SJSA1 (cell line): ENCODE measurements at regions not wholly inside any gene's neighbourhood (a gene's known extent, or its start where the extent isn't known, plus 50 kb on each side); places are given as distances from the start of the nearest gene placed in this dataset.
"Not testable (repeated sequence)": the region's sequence is repeated elsewhere in the genome, so short reads cannot be mapped to it uniquely, and the experiment has no call there.

ENCODE experiments used
- DNase-seq, 2 experiments: peaks; one replicate each; pipeline ENCODE4 v3.0.0-alpha.2; 2015 to 2020; ENCODE audit warnings: low spot score in 2 of 2, low read depth in 1 of 2
- H3K27ac ChIP-seq: fragments of 250-450 bp; sonication (Bioruptor Pico); 2 replicates; pipeline ENCODE4 v1.5.1; 2020; ENCODE audit warnings: mild to moderate bottlenecking, moderate library complexity
- H3K27me3 ChIP-seq: fragments of 250-450 bp; sonication (Bioruptor Pico); replicated peaks from 2 replicates; pipeline ENCODE4 v1.5.1; 2020; ENCODE audit warnings: mild to moderate bottlenecking, moderate library complexity
- H3K36me3 ChIP-seq: fragments of 250-450 bp; sonication (Bioruptor Pico); 2 replicates; pipeline ENCODE4 v1.5.1; 2020; ENCODE audit warnings: mild to moderate bottlenecking
- H3K4me1 ChIP-seq: fragments of 250-450 bp; sonication (Bioruptor Pico); replicated peaks from 2 replicates; pipeline ENCODE4 v1.6.1; 2021; ENCODE audit warnings: mild to moderate bottlenecking
- H3K4me3 ChIP-seq: fragments of 250-450 bp; sonication (Bioruptor Pico); 2 replicates; pipeline ENCODE4 v1.5.1; 2020; ENCODE audit warnings: mild to moderate bottlenecking
- H3K9me3 ChIP-seq: fragments of 250-450 bp; sonication (Bioruptor Pico); replicated peaks from 2 replicates; pipeline ENCODE4 v1.5.1; 2020; ENCODE audit warnings: mild to moderate bottlenecking

DNA sequence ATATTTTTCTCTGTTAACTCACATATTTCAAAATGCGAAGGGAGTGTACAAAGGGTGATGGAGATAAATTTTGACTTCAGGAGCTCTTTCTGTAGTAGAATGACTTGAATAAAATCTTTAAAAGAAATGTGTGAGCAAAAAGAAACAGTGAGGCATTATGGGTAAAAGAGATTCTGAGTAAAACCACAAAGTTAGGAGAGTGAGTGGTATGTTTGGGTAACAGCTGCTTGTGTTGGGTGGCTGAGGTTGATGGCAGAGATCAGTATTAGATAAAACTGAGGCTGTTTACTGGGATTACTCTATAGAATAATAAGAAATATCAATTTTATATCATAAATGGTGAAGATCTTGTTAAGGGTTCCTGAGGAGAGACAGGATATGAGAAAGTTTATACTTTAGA lies 434.2 kb upstream of the AMOT start:
- Histone ChIP-seq H3K27me3 (no peaks in the 10 kb centered on the region), H3K27ac (no peak overlapping the region), H3K9me3 (no peaks in the 10 kb centered on the region), H3K36me3 (no peaks in the 10 kb centered on the region), H3K4me1 (no peaks in the 10 kb centered on the region; the same call in 1 of the 2 replicates), H3K4me3 (no peak overlapping the region)
- DNase-seq = no peak

DNA sequence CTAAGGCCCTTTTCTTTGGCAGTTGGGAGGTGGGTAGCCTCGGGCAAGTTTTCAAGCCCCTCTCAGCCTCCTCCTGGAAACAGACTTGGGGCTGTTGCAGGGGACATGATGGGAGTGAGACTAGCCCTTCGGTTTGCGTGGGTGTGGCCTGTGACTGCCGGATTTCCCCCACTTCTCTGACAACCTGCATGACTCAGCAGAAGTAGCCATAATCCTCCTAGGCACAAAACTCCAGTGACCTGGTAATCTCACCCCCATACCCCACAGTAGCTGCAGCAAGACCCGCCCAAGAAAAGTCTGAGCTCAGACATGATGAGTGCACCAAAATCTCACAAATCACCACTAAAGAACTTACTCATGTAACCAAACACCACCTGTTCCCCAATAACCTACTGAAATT lies 433.7 kb upstream of the AMOT start:
- no peaks in the 10 kb centered on the region for H3K9me3 ChIP-seq
- no peak overlapping the region for H3K27ac ChIP-seq
- no peaks in the 10 kb centered on the region for H3K27me3 ChIP-seq
- DNase-seq = no peak
- no peak overlapping the region for H3K4me3 ChIP-seq
- H3K36me3 ChIP-seq = no peaks in the 10 kb centered on the region
- H3K4me1 ChIP-seq = no peaks in the 10 kb centered on the region; the same call in 1 of the 2 replicates

DNA sequence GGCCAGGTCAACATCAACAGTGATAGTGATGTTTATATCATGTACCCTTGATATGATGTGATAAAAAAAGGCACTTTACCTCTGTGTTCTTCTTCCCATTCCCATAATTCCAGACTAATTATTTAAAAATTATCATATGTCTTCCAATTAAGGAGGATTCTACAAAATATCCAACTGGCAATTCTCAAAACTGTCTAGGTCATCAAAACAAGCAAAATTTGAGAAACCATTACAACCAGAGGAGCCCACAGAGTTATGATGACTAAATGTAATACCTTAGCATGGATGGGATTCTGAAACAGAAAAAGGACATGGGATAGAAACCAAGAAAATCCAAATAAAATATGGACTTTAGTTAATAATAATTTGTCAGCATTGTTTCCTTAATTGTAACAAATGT lies 428.6 kb upstream of the AMOT start:
- DNase-seq = no peak
- Histone ChIP-seq H3K4me3 (no peak overlapping the region), H3K36me3 (no peaks in the 10 kb centered on the region), H3K27me3 (no peaks in the 10 kb centered on the region), H3K9me3 (no peaks in the 10 kb centered on the region), H3K4me1 (no peaks in the 10 kb centered on the region; the same call in 1 of the 2 replicates), H3K27ac (no peak overlapping the region)

DNA sequence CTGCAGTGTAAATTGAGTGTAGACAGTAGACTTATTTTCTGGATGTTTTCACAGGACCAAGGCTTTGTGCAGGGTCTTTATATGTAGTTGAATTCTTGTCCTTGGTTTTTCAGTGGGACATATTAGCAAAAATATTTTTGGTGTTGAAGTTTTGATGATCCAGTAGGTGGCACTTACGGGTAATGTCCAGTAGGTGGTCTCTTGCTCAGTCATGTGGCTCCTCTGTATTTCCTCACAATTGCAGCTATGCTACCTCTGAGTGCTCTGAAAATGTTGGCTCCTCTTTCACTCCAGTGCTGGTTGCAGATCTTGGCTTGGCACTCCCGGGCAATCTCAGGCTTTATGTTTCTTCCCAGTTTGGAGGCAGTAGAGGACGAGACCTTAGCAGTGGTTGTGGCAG lies 419.8 kb upstream of the AMOT start:
- DNase-seq = no peak
- no peaks in the 10 kb centered on the region for H3K27me3 ChIP-seq
- H3K4me3 ChIP-seq = no peak overlapping the region
- H3K9me3 ChIP-seq = no peaks in the 10 kb centered on the region
- no peak overlapping the region for H3K27ac ChIP-seq
- no peaks in the 10 kb centered on the region for H3K4me1 ChIP-seq
- H3K36me3 ChIP-seq = no peaks in the 10 kb centered on the region

DNA sequence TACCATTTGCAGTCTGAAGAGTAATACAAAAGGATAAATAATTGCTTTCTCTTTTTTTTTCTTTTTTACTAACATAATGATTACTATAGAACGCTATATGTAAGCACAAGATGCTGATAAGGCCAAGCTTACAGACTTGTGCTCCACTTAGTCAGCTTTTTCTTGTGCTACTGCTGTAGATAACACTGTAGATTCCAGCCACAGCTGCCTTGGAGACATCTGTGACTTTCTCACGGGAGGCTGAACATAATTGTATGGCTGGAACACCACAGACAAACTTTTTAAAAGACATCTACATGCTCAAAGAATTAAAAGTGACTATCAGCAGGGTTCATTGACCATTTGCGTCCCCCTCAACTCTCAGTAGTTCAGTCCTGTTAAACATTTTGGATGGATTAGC lies 381.7 kb upstream of the AMOT start:
- Histone ChIP-seq H3K4me3 (no peak overlapping the region), H3K27ac (no peak overlapping the region), H3K27me3 (no peaks in the 10 kb centered on the region), H3K9me3 (no peaks in the 10 kb centered on the region), H3K4me1 (no peaks in the 10 kb centered on the region), H3K36me3 (no peaks in the 10 kb centered on the region)
- no peak for DNase-seq

DNA sequence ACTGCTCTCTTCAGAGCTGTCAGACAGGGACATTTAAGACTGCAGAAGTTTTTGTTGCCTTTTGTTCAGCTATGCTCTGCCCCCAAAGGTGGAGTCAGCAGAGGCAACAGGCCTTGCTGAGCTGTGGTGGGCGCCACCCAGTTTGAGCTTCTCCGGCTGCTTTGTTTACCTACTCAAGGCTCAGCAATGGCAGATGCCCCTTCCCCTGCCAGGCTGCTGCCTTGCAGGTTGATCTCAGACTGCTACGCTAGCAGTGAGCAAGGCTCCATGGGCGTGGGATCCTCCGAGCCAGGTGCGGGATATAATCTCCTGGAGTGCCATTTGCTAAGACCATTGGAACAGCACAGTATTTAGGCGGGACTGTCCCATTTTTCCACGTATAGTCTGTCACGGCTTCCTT lies 371.4 kb upstream of the AMOT start:
- no peaks in the 10 kb centered on the region for H3K4me1 ChIP-seq
- H3K9me3 ChIP-seq = no peaks in the 10 kb centered on the region
- DNase-seq = no peak
- no peak overlapping the region for H3K4me3 ChIP-seq
- no peak overlapping the region for H3K27ac ChIP-seq
- no peaks in the 10 kb centered on the region for H3K36me3 ChIP-seq
- no peaks in the 10 kb centered on the region for H3K27me3 ChIP-seq

DNA sequence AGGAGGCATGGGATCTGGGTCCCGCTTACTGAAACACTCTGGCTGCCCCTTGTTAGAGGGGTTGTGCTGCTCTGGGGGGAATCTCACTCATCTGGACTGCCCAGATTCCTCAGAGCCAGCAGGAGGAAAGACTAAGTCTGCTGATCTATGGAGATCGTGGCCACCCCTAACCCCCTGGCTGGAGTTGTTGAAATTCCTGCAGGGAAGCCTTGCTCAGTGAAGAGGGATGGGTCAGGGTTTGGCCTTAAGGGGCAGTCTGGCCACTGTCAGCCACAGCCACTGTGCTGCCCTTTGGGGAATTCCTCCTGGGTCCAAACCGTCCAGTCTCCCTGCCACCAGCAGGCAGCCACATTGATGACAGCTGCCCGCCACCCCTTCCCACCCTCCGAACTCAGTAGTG lies 362.0 kb upstream of the AMOT start:
- no peaks in the 10 kb centered on the region for H3K36me3 ChIP-seq
- no peaks in the 10 kb centered on the region for H3K4me1 ChIP-seq
- no peaks in the 10 kb centered on the region for H3K27me3 ChIP-seq
- no peaks in the 10 kb centered on the region for H3K9me3 ChIP-seq
- H3K4me3 ChIP-seq = no peak overlapping the region
- no peak for DNase-seq
- no peak overlapping the region for H3K27ac ChIP-seq

DNA sequence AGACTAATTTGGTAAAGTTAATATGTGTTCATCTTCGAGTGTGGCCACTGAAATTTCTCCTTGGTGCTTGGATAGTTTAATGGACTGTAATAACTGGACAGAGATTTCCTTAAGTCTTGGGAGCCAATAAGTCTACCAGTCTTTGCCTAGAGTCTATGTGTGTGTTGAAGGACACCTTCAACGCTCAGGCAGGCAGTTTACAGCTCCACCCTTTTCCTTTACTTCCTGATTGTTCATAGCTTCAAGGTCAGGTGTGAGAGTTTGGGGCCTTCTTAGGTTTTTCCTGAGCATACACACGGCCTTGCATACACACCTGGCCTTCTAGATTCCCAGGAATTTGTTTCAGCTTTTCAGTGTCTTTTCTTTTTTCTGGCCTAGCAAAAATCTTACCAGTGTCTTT lies 355.3 kb upstream of the AMOT start:
- H3K36me3 ChIP-seq = no peaks in the 10 kb centered on the region
- no peaks in the 10 kb centered on the region for H3K27me3 ChIP-seq
- H3K9me3 ChIP-seq = no peaks in the 10 kb centered on the region
- no peak overlapping the region for H3K4me3 ChIP-seq
- H3K27ac ChIP-seq = no peak overlapping the region
- no peaks in the 10 kb centered on the region for H3K4me1 ChIP-seq
- DNase-seq = no peak

DNA sequence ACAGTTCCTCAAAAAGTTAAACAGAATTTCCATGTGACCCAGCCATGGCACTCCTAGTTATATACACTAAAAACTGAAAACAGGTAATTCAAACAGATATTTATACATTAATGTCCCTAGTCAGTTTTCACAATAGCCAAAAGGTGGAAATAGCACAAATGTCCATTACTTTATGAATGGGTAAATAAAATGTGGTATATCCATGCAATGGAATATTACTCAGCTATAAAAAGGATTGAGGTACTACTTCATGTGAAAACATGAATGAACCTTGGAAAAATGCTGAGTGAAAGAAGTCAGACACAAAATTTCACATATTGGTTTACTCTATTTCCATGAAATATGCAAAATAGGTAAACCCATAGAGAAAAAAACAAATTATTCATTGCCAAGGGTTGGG lies 351.8 kb upstream of the AMOT start:
- Histone ChIP-seq H3K36me3 (no peaks in the 10 kb centered on the region), H3K4me3 (no peak overlapping the region), H3K27ac (no peak overlapping the region), H3K4me1 (no peaks in the 10 kb centered on the region), H3K9me3 (no peaks in the 10 kb centered on the region), H3K27me3 (no peaks in the 10 kb centered on the region)
- DNase-seq = no peak

DNA sequence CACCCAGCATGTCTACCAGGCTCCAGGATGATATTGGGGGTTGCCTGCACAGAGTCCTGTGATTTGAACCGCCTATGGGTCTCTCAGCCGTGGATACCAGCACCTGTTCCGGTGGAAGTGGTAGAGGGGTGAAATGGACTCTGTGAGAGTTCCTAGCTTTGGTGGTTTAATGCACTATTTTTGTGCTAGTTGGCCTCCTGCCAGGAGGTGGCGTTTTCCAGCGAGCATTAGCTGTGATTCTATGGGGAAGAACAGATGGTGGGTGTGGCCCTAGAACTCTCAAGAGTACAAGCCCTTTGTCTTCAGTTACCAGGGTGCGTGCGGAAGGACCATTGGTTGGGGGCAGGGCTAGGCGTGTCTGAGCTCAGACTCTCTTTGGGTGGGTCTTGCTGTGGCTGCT lies 316.9 kb upstream of the AMOT start:
- Histone ChIP-seq H3K27ac (no peak overlapping the region), H3K9me3 (no peaks in the 10 kb centered on the region), H3K4me3 (no peak overlapping the region), H3K4me1 (no peaks in the 10 kb centered on the region), H3K36me3 (no peaks in the 10 kb centered on the region), H3K27me3 (no peaks in the 10 kb centered on the region)
- no peak for DNase-seq

DNA sequence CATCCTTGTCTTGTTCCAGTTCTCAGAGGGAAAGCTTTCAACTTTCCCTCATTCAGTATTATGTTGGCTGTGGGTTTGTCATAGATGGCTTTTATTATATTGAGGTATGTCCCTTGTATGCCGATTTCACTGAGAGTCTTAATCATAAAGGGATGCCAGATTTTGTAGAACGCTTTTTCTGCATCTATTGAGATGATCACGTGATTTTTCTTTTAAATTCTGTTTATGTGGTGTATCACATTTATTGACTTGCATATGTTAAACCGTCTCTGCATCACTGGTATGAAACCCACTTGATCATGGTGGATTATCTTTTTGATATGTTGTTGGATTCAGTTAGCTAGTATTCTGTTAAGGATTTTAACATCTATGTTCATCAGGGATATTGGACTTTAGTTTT lies 313.7 kb upstream of the AMOT start:
- H3K27ac ChIP-seq, H3K4me3 ChIP-seq, DNase-seq, H3K9me3 ChIP-seq, H3K27me3 ChIP-seq, H3K36me3 ChIP-seq, H3K4me1 ChIP-seq: not testable (repeated sequence)

DNA sequence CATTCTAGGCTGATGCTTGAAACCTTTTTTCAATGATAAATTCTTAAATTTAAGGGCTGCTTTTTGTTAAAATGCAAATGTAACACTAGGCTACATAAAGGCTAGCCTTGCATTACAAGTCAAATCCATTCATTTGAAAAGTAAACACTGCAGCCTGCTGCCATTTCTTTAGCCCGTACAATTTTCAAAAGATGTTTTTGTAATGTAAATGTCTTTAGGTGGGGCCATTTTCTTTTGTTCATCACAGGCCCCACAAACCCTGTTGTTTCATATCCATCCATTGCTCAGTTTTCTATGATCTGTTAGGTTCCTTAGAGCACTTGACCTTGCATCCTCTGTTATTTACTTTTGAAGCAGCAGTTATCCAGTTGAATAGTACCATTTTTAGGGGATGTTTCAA lies 296.2 kb upstream of the AMOT start:
- H3K9me3 ChIP-seq = no peaks in the 10 kb centered on the region
- H3K4me3 ChIP-seq = no peak overlapping the region
- no peaks in the 10 kb centered on the region for H3K36me3 ChIP-seq
- DNase-seq = no peak
- no peaks in the 10 kb centered on the region for H3K27me3 ChIP-seq
- no peak overlapping the region for H3K27ac ChIP-seq
- H3K4me1 ChIP-seq = no peaks in the 10 kb centered on the region

DNA sequence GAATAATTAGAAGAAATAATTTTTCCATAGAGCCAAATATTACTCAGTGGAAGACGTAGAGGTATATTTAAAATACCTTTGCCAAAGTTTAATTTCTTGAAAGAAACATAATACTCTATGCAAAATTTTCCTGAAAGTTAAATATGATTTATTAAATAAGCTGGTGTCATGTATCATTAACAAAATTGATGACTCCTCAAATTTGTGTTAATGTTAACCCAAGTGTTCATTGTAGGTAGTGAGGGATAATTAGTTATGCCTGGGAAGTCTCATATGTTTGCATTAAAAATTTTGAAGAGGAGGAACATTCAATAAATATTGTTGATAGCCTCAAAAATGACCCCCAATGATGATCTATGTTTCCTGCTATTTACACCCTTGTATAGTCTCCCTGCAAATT lies 292.7 kb upstream of the AMOT start:
- H3K27ac ChIP-seq = no peak overlapping the region
- no peaks in the 10 kb centered on the region for H3K36me3 ChIP-seq
- no peak overlapping the region for H3K4me3 ChIP-seq
- no peaks in the 10 kb centered on the region for H3K9me3 ChIP-seq
- no peaks in the 10 kb centered on the region for H3K27me3 ChIP-seq
- no peak for DNase-seq
- no peaks in the 10 kb centered on the region for H3K4me1 ChIP-seq

DNA sequence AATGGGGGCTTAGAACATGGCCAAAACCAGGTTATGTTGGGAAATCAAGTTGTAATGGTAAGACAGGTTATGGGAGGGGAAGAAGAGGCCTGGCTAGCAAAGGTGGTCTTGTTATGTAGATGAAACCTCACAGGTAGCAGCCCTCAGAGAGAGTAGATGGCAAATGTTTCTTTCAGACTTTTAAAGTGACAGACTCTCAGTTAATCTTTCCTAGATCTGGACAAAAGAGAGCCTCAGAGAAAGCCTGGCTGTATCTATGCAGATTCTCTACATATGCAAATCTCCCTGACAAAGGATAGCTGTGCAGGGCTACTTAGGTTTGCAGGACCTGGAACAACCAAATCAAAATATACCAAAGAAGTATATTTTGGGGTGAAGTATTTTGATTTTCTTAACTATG lies 284.1 kb upstream of the AMOT start:
- no peak for DNase-seq

DNA sequence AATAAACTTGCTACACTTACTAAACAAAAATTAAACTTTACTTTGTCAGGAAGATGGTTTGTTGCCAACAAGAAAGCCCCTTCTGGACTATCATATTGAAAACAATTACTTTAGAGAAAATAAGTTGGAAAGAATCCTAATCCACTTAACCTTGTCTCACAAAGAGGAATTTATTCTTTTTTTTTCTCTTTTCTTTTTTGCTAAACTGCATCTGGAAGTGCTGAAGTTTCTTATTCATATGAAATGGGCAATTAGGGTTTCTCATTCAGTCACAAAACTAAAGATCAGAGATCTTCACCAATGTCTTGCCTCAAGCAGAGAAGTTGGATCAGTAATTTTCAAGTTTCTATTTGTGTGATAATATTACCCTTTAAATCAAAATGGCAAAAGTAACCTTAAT lies 234.9 kb upstream of the AMOT start:
- H3K36me3 ChIP-seq = no peaks in the 10 kb centered on the region
- no peak overlapping the region for H3K4me3 ChIP-seq
- H3K4me1 ChIP-seq = no peaks in the 10 kb centered on the region
- H3K9me3 ChIP-seq = no peaks in the 10 kb centered on the region
- no peaks in the 10 kb centered on the region for H3K27me3 ChIP-seq
- no peak for DNase-seq
- no peak overlapping the region for H3K27ac ChIP-seq

More for the DNA sequence above, 284.1 kb upstream of the AMOT start:
- H3K4me1 ChIP-seq = no peaks in the 10 kb centered on the region
- H3K9me3 ChIP-seq = no peaks in the 10 kb centered on the region
- no peaks in the 10 kb centered on the region for H3K27me3 ChIP-seq
- H3K4me3 ChIP-seq = no peak overlapping the region
- no peaks in the 10 kb centered on the region for H3K36me3 ChIP-seq
- H3K27ac ChIP-seq = no peak overlapping the region
